Body of pancreas (tissue), 4 donors: ENCODE measurements at regions not wholly inside any gene's neighbourhood (a gene's known extent, or its start where the extent isn't known, plus 50 kb on each side); places are given as distances from the start of the nearest gene placed in this dataset.

ENCODE experiments used
- ATAC-seq: fragments of 150-250 bp; one replicate; pipeline ENCODE4 v1.9.1; 2016
- DNase-seq, 4 donors: peaks; one replicate each; pipeline ENCODE4 v3.0.0-alpha.2; 2019
- H3K27ac ChIP-seq, 4 donors: fragments of 200-600 bp; sonication (generic); 1 replicate in 3 of 4; 2 replicates in 1 of 4; pipeline versions ENCODE4 v1.5.1 to v1.6.1; 2016 to 2019; ENCODE audit warnings: mild to moderate bottlenecking in 1 of 4, mixed read lengths in 1 of 4, moderate library complexity in 1 of 4
- H3K27me3 ChIP-seq, 2 donors: fragments of 200-600 bp; sonication (generic); one replicate each; pipeline ENCODE4 v1.6.0; 2016; ENCODE audit warnings: mild to moderate bottlenecking in 1 of 2
- H3K36me3 ChIP-seq, 2 donors: fragments of 200-600 bp; sonication (generic); replicated peaks in 1 of 2; 2 replicates each; pipeline ENCODE4 v1.5.1; 2016; ENCODE audit warnings: low read depth in 2 of 2; ENCODE audit not compliant: insufficient read depth in 1 of 2
- H3K4me1 ChIP-seq: fragments of 200-600 bp; sonication (generic); one replicate; pipeline ENCODE4 v1.6.0; 2016
- H3K4me3 ChIP-seq, 2 donors: fragments of 200-600 bp; sonication (generic); 1 replicate in 1 of 2; 2 replicates in 1 of 2; pipeline ENCODE4 v1.5.1; 2016 to 2019
- H3K9me3 ChIP-seq, 3 donors: fragments of 200-600 bp; sonication (generic); 1 replicate in 2 of 3; 2 replicates in 1 of 3; pipeline ENCODE4 v1.5.1; 2016
- POLR2A ChIP-seq, 3 donors: fragments of 450-650 bp; IDR thresholded peaks; one replicate each; pipeline ENCODE4 v1.6.1; 2016; ENCODE audit warnings: antibody characterized with exemption in 3 of 3, mild to moderate bottlenecking in 2 of 3
- WGBS, 2 donors: methylation state at CpG; one replicate each; pipeline ENCODE4 v1.1.5; 2017; 5-methylcytosine and 5-hydroxymethylcytosine counted together
- intact Hi-C: fragments of 100-400 bp; cut with DNase I; formaldehyde crosslinking; loops from one replicate; pipeline ENCODE4 v1.15.1; 2023
- TF ChIP-seq, protein P1 (sequence below), 7 experiments: fragments of 450-650 bp in 4 of 7; fragments of 200-600 bp in 3 of 7; sonication (generic) in 3 of 7; IDR thresholded peaks; one replicate each; pipeline ENCODE4 v1.5.1; 2016 to 2019; ENCODE audit warnings: antibody characterized with exemption in 7 of 7

DNA sequence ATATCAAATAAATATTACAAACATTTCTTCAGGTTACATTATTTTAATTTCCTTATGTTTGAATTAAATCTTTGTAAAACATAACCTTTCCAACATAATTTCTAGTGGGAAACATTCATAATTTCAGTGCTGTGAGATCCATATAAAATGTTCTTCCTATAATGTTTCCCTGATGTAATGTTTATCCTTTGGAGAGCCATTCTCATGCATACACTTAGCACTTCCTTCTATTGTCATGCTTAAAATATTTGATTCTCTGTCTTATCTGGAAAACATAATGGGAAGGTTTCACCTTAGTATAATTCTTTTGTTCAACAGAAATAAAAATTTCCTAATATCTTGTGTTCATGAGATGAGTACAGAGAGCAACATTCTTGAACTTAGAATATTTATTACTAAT lies 472.5 kb downstream of the ADAMTS20 start:
- Histone ChIP-seq H3K27me3 (no peaks in the 10 kb centered on the region), H3K36me3 (no peaks in the 10 kb centered on the region), H3K9me3 (peaks cover 0 to 3% (median 0%) of the 10 kb centered on the region in 3 donors), H3K27ac (no peak overlapping the region), H3K4me1 (no peaks in the 10 kb centered on the region), H3K4me3 (no peak overlapping the region)
- TF ChIP-seq, protein P1, sequence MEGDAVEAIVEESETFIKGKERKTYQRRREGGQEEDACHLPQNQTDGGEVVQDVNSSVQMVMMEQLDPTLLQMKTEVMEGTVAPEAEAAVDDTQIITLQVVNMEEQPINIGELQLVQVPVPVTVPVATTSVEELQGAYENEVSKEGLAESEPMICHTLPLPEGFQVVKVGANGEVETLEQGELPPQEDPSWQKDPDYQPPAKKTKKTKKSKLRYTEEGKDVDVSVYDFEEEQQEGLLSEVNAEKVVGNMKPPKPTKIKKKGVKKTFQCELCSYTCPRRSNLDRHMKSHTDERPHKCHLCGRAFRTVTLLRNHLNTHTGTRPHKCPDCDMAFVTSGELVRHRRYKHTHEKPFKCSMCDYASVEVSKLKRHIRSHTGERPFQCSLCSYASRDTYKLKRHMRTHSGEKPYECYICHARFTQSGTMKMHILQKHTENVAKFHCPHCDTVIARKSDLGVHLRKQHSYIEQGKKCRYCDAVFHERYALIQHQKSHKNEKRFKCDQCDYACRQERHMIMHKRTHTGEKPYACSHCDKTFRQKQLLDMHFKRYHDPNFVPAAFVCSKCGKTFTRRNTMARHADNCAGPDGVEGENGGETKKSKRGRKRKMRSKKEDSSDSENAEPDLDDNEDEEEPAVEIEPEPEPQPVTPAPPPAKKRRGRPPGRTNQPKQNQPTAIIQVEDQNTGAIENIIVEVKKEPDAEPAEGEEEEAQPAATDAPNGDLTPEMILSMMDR (IDR thresholded peaks at IDR 0.05): no peak
- no peak for TF ChIP-seq POLR2A (IDR thresholded peaks at IDR 0.05)
- no peak for DNase-seq
- ATAC-seq: no peak
- intact Hi-C loops: no loop called here

DNA sequence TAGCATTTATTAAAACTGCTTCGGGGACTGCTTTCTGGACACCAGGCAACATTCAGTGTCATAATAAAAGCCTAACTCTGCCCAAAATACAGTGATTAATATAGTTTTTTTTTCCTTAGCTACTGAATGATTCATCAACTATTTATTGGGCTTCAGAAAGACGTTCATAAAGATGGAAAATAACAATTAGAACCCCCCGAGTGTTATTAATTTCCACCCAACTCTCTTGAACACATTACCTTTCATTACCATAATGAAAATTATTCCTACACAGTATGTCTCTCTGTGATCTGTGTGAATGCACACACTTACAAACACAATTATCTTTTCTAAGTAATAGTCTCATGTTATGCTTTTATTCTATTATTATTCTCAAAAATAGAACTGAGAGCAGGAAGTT lies 473.0 kb downstream of the ADAMTS20 start:
- no peak overlapping the region for H3K4me3 ChIP-seq
- no peak for ATAC-seq
- DNase-seq: no peak
- H3K4me1 ChIP-seq: no peaks in the 10 kb centered on the region
- 64 to 65% methylated on average over 3 of the region's 3 CpGs for WGBS, 2 donors
- H3K9me3 ChIP-seq: peaks cover 0 to 2% (median 0%) of the 10 kb centered on the region in 3 donors
- intact Hi-C loops: no loop called here
- H3K27ac ChIP-seq: no peak overlapping the region
- H3K27me3 ChIP-seq: no peaks in the 10 kb centered on the region
- H3K36me3 ChIP-seq: no peaks in the 10 kb centered on the region
- TF ChIP-seq POLR2A (IDR thresholded peaks at IDR 0.05): no peak
- TF ChIP-seq, protein P1 (IDR thresholded peaks at IDR 0.05): no peak

DNA sequence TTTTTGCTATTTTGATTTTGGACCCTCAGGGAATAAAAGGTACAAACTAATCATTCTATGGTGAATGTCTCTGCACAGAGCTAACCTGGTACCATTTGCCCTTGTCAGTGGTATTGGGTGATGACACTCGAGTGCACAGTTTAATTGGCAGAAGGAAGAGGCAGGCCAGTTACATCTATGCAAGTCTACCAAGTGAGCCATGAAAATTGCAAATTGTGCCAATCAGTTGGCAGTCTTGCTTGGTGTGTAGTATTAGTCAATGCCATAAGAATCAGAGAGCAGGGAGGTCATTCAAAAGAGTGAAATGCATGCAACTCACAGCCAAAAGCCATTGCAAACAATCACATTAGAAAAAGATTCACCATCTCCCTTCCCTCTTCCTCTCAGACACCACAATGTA lies 479.6 kb downstream of the ADAMTS20 start:
- no peaks in the 10 kb centered on the region for H3K9me3 ChIP-seq
- H3K36me3 ChIP-seq: no peaks in the 10 kb centered on the region
- no peak overlapping the region for H3K27ac ChIP-seq
- peaks cover 0 to 6% of the 10 kb centered on the region in 2 donors for H3K27me3 ChIP-seq
- no peak for ATAC-seq
- WGBS, 2 donors: 92 to 100% methylated on average over 1 of the region's 1 CpG
- no peak overlapping the region for H3K4me3 ChIP-seq
- no peak for TF ChIP-seq POLR2A (IDR thresholded peaks at IDR 0.05)
- TF ChIP-seq, protein P1 (IDR thresholded peaks at IDR 0.05): no peak
- intact Hi-C loops: no loop called here
- DNase-seq: no peak
- peaks cover 10% of the 10 kb centered on the region for H3K4me1 ChIP-seq

DNA sequence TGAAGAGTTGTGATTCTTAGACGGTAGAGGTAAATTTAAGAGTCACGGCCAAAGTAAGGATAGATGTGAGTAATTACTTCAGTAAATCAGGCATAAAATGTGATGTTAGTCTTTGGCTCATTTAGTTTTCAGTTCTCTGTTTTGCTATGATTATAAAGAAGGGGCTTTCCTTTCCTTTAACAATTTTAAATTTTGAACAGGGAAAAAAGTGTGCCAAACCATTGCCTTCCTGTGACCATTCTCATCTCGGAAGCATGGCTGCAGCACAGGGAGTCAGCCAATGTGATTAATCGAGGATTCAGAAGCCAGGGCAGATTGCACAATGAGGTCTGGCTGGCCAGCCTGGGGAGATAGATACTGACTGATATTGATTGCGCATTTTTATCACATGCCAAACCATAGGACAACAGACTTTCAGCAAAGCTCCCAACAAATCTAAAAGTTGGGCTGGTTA lies 480.2 kb upstream of the PRICKLE1 start:
- Histone ChIP-seq H3K4me1 (peaks cover 10% of the 10 kb centered on the region), H3K9me3 (no peaks in the 10 kb centered on the region), H3K4me3 (no peak overlapping the region), H3K36me3 (no peaks in the 10 kb centered on the region), H3K27ac (peak overlapping the region in 1 of 4 donors; percentile 15), H3K27me3 (peaks cover 0 to 6% of the 10 kb centered on the region in 2 donors)
- peak; percentile 78 for ATAC-seq
- peak; percentile 31 to 52 (median 47) for DNase-seq
- intact Hi-C loops: no loop called here
- no peak for TF ChIP-seq POLR2A (IDR thresholded peaks at IDR 0.05)
- TF ChIP-seq, protein P1 (IDR thresholded peaks at IDR 0.05): no peak
- WGBS, 2 donors: 26 to 34% methylated on average over 5 of the region's 5 CpGs

DNA sequence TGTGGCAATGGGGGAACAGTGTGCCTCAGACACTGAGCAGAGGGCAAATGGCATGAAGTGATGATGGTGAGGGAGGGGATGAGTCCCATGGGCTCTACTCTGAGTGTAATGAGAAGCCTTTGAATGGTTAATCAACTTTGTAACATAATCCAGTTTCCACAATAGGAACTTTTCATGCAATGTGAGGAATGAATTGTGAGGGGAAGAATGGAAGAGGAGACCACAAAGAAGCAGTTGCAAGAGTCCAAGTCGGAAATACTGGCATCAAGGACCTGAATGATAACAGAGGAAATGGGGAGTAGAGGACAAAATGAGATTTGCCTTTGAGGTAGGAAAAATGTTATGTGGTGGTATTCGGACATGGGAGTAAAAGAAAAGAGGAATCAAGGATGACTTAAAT lies 476.9 kb upstream of the PRICKLE1 start:
- Histone ChIP-seq H3K36me3 (no peaks in the 10 kb centered on the region), H3K4me3 (no peak overlapping the region), H3K27me3 (peaks cover 0 to 6% of the 10 kb centered on the region in 2 donors), H3K9me3 (no peaks in the 10 kb centered on the region), H3K4me1 (peaks cover 10% of the 10 kb centered on the region), H3K27ac (no peak overlapping the region)
- 81 to 84% methylated on average over 2 of the region's 2 CpGs for WGBS, 2 donors
- intact Hi-C loops: no loop called here
- no peak for ATAC-seq
- DNase-seq: no peak
- TF ChIP-seq, protein P1 (IDR thresholded peaks at IDR 0.05): no peak
- TF ChIP-seq POLR2A (IDR thresholded peaks at IDR 0.05): no peak
